HG03196 (cell line): ENCODE measurements at regions not wholly inside any gene's neighbourhood (a gene's known extent, or its start where the extent isn't known, plus 50 kb on each side); places are given as distances from the start of the nearest gene placed in this dataset.

Experiments used
- ATAC-seq: cut with Tn5 transposase; IDR thresholded peaks from one replicate; pipeline ENCODE4 v1.9.1; 2021; ENCODE audit not compliant: unreplicated experiment

DNA sequence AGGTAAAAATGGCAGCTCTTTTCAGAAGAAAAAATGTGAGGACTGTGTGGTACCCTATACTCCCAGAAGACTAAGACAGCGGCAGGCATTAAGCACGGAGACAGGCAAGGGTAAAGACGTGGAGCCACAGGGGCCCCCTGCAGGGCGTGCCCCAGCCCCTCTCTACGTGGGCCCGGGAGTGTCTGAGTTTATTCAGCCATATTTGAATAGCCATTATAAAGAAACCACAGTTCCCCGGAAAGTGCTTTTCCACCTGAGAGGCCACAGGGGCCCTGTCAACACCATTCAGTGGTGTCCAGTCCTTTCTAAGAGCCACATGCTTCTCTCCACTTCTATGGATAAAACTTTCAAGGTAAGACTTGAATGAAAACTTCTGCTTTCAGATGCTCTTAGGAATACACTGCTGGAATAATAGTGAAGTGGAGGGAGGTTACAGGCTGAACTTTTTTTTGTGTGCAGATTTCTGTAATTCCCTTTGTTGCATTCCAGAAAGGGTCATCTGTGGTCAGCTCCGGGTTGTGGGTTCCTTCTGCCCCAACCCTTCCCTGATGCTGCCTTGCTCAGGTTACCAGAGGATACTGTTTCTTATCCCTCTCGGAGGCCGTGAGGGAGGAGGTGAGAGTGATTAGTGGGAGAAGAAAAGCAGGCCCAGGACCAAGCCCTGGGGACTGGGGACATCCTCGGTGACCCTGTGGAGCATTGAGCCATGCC lies 58.4 kb downstream of the SLC25A47 start:
- no peak for ATAC-seq

DNA sequence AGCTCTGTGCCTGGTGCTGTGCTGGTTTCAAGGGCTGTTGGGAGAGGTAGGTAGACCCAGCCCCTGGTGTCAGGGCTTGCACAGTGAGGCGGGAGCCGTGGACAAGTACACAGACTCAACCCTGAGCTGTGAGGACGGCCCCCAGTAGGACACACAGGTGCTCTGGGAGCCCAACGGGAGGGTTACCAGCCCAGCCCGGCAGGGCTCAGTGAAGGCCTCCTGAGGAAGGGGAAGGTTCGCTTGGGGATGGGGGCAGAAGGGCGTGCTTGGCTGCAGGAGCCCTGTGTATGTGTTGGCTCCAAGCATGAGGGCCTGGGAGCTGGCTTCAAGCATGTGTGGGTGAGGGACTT lies 58.9 kb downstream of the SLC25A47 start:
- no peak for ATAC-seq

DNA sequence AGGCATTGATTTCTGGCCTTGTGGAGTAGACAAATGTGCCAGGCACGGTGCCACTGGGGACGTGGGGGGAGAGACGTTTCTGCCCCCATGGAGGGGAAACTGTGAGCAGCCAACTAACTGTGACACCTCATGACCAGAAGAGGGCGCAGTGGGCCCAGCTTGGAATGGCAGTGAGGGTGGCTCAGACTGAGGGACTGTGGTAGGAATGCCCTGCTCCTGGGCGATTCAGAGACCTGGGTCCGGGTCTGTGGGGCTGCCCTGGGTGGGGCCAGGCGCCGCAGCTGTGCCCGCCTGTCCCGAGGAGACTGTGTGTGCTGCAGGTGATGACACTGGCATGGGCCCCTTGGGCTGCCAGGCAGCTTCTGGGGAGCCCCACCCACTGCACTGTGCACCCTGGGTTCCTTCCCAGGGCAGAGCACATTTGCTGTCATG lies 60.6 kb downstream of the SLC25A47 start:
- peak; percentile 65 for ATAC-seq

DNA sequence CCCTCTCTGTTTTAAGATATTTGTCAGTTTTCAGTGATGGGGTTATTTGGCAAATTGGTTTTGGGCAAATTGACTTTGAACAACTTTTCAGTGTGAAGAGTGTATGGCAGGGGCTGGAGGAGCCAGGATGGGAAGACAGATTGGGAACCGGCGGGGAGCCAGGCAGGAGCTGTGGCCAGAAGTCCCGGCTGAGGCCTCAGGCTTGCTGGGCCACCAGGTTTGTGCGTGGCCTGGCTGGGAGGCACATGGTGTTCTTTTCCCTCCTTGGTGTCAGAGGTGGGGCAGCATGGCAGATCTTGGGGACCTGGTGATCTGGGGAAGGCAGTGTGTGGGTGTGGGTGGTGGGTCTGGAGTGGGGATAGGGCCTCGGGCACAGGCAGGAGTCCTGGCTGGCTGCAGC lies 61.1 kb downstream of the SLC25A47 start:
- ATAC-seq, result no peak

DNA sequence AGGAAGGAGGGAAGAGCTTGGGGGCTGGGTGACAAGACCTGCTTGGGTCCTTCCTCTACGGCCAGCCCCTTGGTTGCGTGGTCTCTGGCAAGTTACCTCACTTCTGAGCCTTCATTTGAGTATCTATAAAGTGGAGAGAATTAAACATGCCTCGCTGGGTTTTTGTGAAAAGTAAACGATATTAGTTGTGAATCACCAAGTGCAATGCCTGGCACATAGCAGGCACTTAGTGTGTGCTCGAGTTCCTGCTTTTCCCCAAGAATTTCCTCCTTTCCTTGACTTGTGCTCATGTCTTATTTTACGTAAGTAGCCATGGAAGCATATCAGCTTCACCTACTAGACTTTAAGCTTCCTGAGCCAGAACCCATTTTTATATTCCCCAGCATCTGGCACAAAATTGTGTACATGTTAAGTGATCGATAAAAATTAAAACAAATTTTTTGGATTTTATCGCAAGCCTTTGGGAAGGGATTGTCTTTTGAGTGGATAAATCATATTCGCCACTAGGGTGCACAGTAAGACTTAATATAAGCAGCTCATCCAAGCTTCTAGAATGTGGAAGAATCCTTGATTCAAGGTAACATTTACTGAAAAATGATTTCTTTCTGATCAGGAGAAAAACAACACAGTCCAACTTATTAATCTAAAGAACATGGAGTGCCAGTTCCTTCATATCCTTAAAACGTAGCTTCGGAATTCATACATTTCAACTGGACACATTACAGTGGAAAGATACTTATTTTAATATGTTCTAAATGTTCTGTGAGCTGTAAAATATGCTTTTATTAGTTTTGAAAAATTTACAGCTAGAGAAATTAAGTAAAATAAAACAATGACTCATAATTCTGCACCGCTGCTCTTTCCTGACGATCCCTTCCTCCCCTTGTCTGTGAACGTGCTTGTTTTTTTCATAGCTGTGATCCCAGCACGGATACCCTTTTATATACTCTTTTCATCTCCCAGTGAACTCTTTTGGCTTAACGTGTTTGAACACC lies 62.0 kb downstream of the SLC25A47 start:
- no peak for ATAC-seq

DNA sequence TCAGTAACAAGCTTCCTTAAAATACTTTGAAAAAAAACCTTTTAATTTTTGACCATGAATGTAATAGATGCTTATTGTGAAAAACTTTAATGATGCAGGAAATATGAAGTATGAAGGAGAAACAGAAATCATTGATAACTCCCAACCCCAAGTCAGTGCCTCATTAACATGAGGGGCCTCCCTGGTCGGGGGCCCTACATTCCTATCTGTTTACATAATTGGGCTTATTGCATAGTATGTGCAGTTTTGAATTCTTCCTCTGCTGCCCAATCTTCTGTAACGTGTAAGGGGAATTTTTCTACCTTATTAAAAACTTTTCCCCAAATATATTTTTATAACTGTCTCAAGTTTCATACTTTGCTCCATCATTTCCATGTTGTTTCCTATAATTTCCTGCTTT lies 63.0 kb downstream of the SLC25A47 start:
- no peak for ATAC-seq

DNA sequence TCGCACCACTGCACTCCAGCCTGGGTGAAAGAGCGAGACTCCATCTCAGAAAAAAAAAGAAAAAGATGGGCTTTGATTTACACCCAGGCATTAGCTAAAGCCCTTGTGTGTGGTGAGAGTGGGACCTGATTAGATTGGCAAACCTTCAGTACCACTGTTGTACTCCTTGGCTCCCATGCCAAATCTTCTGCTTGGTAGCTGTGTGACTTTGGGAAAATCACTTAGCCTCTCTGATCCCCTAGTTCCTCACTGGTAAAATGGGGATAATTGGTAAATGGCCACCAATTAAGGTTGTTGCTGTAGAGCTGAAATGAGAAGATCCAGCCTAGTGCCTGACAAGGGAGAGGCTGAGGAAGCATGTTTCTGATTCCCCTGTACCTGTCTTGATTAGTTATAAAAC lies 63.7 kb downstream of the SLC25A47 start:
- ATAC-seq, result no peak

DNA sequence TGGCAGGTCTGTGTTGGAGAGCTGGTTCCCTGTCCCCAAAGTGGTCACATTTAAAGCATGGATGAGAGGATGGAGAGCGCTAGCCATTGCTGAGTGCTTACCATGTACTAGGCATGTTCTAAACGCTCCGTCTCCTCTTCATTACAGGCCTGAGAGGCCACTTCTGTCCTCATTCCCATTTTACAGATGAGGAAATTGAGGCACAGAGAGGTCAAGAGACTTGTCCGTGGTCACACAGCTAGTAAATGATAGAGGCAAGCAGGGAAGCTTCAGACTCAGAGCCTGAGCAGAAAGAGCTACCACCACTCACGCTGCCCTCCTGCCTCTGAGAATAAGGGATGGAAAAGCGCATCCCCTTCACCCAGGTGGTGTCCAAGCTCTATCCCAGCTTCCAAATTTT lies 64.3 kb downstream of the SLC25A47 start:
- no peak for ATAC-seq

DNA sequence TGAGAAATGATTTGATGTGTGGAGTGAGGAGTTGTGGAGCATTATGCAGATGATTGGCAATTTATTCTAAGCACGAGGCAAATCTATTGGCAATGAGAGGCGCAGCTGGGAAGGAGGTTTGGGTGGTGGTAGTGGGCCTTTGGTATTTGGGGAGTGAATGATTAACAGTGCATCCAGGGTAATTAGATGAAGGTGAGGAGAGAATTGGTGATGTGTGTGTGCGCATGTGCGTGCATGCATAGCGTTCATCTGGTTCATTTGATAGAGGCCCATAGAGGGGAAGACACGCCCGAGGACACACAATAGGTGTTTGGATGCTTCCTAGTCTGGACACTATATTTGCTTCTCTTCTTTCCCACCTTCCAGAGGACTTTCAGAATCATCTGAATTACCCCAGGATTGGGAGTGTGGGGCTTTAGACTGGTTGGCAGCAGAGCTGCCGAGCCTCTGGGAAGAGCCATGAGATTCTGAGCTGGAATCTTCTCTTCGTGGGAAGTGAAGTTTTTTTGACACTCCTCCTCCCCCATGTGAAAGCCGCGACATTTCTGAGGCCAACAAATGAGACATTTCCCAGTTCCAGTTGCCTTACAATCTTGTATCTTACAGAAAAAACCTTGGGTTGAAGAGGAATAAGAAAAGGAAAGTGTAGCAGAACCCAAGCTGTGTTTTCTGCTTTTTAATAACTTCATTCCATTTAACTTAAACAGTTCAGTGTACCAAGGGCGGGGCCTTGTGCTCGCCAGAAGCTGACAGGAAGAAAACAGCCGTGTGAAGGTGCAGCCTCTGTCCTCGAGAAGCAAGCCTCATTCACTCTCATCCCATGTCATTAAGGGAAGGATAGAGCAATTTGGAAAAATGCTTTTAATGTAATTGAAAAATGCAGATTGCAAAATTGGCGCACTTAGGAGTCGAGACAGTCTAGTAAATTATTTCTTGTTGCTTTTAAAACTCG lies 65.2 kb downstream of the SLC25A47 start:
- no peak for ATAC-seq

DNA sequence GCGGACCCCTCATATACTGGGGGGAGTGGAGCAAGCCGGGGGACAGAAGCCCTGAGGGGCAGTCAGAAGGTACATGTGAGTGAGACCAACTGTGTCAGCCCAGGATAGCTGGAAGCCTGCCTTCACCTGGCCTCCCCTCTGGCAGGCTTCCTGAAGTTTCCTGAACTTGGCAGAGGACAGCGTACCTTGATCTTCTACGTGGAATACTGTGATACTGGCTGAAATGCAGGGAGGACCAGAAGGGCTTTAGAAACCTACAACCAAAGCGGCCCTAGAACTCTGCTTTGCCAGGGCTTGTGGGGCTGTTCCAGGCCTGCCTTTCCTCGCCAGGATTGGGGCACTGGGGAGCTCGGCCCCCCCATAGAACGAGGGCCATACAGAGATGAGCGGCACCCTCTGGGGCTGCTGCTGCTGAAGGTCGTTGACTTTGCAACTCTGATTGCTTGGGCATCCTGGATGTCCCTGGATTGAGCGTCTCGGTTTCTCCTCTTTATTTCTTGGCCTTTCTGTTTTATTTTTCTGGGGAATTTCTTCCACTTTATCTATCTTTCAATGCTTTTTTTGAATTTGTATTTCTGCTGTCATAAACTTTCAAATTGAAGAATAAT lies 66.5 kb downstream of the SLC25A47 start:
- no peak for ATAC-seq

DNA sequence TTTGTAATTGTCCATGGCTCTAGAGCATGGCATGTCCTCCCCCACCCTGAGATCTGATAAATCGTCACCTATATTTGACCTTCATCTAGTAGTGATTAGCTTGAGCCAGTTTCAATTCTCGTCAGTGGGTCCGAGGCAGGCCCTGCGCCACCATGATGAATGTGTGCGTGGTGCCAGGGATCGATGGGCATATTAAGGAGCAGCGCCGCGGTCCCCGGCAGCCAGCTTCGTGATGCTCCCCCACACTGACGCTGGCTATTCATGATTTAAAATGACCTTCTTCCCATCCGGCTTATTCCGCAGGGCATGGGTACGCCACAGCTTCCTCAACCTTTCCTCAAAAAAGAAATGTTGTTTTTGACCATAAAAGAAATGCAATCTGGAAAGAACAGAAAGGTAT lies 68.0 kb downstream of the SLC25A47 start:
- ATAC-seq, result no peak

DNA sequence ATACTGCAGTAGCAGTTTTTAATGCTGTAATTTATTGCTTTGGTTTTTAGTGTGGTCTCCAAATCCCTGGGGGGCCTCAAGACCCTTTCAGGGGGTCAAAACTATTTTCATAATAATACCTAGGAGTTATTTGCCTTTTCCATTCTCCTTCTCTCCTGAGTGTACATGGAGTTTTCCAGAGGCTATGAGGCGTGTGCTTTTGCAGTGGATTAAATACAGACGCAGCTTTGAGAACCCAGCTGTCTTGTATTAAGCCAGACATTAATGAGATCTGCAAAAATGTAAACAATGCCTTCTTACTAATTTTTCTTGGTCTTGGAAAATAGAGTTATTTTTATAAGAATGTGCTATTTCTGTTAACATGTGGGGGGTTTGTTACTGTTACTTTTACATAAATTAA lies 68.6 kb downstream of the SLC25A47 start:
- ATAC-seq, result no peak

DNA sequence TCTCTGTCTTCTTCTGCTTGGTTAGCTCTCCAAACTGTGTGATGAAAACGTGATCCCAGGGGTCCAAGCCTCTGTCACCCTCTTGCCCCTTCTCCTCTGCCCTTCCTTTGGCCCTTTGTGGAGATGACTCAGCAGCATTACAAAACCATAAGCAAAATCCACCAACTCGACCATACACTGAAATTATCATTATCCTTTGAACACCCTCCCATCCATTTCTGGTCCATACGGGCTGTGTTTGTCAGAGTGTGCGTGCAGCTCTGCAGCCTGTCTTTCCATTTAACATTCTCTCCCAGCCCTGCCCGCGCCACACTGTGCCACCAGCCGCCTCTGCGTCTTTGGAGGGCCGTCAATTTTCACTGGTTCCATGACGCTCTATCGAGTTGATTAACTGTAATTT lies 69.2 kb downstream of the SLC25A47 start:
- no peak for ATAC-seq

DNA sequence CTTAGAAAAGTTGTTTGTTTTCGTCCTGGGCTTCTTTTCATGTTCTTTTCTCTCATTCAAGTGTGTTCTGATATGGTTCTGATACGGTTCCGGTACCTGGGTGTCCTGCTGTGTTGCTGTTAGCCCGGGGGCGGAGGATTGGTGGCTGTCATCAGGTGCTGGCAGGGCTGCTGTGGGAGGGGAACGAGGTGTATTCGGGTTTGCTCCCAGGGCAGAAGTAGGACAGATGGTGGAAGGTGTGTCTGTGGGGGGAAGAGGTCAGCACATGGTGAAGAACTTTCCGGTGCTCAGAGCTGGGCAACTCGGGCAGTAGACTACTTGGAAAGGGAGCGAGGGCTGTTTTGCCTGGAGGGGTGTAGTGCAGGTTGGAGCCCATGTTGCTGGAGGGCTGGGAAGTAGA lies 70.2 kb downstream of the SLC25A47 start:
- no peak for ATAC-seq

DNA sequence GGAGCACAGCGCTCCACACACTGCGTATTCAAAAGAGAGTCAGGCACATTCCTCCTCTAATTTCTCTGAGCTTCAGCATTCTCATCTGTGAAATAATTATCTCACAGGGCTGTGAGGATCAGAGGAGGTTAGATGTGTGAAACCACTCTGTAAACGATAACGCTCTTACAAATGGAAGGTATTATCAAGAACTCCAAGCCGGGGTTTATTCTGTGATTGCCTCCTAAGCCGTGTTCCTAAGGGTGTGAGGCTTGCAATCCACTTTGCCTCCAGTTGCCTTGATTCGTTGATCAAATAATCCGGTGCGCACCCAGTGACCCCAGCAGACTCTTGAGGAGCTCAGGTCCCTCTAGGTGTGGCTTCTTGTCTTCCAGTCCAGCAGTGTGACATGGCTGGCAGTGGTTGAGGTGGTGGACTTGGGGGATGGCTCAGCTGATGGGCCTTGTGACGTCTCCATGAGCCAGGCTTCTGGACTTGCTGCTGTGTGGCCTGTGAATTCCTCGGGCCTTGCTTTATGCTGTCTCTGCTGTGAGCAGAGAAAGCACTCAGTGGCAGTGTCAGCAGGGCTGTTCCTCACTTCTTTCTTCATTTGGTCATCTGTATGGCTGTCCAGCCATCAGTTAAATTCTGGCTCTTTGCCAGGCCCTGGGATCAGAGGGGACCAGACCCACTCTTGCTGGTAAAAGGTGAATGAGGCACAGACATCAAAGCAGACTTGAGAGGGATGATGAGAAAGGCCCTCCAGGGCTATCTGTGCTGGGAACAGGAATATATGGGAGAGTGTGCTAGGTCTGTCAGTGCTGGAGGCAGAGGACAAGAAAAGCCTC lies 71.0 kb downstream of the SLC25A47 start:
- ATAC-seq, result no peak

DNA sequence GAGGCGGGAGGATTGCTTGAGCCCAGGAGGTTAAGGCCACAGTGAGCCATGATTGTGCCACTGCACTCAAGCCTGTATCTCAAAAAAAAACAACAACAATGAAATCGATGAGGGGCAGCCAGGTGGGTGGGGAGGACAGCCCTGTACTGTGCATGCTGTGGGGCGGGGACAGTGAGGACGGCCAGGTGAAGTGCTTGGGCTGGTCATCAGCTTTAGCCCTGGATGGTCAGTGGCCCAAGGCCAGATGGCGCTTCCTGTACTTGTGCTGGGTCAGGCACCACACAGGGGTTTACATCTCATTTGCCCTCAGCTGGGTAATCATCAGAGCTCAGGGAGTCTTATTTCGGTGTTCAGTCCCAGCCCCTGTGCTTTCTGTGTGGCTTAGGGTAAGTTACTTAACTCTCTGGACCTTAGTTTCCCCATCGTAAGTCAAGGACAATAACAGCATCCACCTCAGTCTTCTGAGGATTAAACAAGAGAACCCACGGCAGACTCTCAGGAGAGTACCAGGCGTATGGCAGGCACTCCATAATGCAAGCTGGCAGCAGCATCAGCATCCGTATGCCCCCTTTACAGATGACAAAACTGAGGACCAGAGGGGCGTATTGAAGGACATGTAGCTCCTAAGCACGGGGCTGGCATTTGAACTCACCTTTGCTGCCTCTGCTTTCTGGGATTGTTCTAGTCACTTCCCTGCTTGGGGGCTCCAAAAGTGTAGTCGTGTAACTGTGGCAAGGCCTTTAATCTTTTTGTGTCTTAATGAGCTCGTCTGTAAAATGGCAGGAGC lies 71.9 kb downstream of the SLC25A47 start:
- ATAC-seq, result no peak

DNA sequence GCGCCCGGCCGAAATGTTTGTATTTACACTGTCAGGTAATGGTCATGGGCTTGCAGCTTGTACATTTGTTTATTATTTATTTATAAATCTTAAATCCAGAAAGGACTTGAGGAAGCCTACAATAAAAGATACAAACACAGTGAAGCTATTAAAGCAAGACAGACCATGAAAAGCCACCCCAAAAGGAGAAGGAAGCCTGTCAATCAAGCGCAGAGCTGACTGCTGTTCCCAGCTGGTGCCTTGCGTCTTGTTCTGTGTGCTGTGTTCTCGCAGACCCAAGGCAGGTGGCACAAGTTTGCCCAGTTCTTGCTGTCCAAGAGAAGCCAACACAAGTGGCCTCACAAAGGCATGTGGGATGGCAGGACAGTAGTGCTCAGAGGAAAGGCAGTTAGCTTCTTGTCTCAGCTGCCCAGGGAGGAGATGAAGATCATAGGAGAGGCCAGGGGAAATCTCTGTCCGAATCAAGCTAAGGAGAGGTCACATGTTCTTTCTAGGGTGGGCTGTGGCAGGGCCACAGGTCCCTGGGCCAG lies 73.2 kb downstream of the SLC25A47 start:
- no peak for ATAC-seq

DNA sequence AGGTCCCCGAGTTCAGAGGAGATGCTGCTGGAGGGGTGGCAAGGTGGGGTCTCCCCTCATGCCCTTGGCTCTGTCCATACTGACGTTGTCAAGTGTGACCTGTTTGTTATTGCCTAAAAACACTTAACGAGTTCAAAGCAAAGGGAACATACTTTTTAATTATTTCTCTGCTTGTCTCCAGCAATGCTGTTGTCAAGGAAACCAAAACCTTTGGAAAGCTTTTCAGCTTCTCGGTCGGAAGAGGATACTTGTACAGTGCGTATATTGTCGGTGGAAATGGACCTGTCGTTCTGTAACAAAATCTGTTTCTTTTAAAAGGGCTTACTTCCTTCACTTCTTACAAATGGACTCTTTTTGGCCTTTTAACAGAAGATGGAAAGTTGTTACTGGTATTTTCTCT lies 73.9 kb downstream of the SLC25A47 start:
- ATAC-seq, result no peak

DNA sequence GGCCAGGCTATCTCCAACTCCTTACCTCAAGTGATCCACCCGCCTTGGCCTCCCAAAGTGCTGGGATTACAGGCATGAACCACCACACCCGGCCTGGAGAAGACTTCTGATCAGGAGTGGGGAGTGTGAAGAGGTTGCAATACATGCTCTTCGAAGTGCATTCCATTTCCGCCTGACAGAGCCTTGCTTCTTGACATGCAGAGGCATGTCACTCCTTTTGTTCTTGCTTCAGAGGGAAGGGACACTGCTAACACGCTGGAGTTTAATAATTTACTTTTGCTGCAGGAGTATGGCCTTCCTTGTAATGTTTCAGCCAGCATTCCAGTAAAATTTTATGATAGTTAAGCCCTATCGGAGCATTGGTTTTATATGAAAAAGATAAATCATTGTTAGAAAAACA lies 74.9 kb downstream of the SLC25A47 start:
- ATAC-seq, result no peak
